ENCODE measurements at regions not wholly inside any gene's neighbourhood (a gene's known extent, or its start where the extent isn't known, plus 50 kb on each side); places are given as distances from the start of the nearest gene placed in this dataset.

DNA sequence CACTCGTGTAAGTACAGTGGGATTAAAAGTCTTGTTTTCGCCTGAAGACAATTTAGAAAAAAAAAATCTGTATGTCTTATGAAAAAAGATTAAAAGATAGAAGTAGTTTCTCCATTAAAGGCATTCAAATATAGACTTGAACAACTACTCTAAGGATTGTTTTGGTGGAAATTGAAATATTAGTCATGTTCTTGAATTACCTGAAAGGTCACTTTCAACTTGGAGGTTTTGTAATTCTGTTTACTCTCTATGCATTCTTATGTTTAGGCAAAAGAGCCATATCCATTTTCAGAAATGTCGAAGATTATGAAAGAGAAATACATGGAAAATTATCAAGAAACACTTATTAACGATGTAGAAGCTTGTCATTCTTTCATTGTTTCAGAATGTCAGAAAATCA, 373.7 kb downstream of the ARL4A start:
- TF ChIP-seq, protein P1, sequence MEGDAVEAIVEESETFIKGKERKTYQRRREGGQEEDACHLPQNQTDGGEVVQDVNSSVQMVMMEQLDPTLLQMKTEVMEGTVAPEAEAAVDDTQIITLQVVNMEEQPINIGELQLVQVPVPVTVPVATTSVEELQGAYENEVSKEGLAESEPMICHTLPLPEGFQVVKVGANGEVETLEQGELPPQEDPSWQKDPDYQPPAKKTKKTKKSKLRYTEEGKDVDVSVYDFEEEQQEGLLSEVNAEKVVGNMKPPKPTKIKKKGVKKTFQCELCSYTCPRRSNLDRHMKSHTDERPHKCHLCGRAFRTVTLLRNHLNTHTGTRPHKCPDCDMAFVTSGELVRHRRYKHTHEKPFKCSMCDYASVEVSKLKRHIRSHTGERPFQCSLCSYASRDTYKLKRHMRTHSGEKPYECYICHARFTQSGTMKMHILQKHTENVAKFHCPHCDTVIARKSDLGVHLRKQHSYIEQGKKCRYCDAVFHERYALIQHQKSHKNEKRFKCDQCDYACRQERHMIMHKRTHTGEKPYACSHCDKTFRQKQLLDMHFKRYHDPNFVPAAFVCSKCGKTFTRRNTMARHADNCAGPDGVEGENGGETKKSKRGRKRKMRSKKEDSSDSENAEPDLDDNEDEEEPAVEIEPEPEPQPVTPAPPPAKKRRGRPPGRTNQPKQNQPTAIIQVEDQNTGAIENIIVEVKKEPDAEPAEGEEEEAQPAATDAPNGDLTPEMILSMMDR (IDR thresholded peaks at IDR 0.05; ENCODE audit: insufficient read depth, low read length, poor library complexity, severe bottlenecking): no peak
- no peak for TF ChIP-seq EZH2phosphoT487 (conservative IDR thresholded peaks at IDR 0.05; ENCODE audit: low read length)

All from SU-DHL-6 (cell line).